HG02759 (cell line): ENCODE measurements at regions not wholly inside any gene's neighbourhood (a gene's known extent, or its start where the extent isn't known, plus 50 kb on each side); places are given as distances from the start of the nearest gene placed in this dataset.

Source experiments
- ATAC-seq: cut with Tn5 transposase; IDR thresholded peaks from one replicate; pipeline ENCODE4 v1.9.1; 2021; ENCODE audit warnings: mild to moderate bottlenecking, moderate library complexity; ENCODE audit not compliant: unreplicated experiment

DNA sequence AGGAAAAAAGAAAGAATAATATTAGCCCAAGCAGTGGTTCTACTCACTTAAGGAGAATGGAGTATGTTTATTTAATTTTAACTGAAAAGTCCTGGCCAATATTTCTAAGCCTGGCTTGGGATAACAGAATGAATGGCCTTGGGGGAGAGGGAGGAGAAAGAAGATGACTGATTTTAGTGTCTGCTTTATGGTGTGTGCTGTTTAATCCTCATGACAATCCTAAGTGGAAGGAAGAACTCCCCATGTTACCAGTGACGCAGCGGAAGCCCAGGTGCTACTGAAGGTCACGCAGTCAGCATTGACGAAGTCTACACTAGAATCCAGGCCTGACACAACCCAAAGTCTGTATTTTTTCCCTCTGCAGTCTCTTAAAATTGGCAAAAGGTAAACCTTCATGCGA lies 50.5 kb downstream of the PALM2AKAP2 start:
- ATAC-seq = no peak

DNA sequence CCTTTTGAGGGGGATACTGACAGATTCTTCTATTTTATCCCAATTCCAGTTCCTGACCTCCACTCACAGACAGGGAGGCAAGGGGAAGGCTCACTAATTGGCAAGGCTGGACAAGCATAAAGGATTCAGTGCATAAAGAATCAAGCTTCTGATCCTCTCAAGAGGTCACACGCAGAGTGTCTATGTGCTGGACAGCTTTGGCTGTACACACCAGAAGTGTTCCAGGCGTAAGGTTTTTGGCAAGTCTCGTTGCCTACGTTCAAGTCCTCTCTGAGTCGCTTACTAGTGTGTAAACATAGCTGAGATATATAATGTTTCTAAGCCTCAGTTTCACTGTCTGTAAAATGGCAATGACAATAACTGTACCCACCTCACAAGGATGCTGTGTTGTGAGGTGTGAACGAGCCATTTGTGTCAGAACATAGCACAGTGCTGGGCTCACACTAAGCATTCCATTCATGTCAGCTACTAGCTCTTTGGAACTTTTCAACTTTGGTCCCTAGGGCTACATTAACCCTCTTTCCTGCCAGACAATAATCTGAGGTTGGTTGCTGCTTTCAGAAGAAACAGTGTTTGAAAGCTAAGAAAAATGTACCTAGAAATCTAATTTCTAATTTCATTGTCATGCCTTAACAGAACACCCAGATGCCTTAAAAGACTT lies 52.1 kb downstream of the PALM2AKAP2 start:
- ATAC-seq = no peak

DNA sequence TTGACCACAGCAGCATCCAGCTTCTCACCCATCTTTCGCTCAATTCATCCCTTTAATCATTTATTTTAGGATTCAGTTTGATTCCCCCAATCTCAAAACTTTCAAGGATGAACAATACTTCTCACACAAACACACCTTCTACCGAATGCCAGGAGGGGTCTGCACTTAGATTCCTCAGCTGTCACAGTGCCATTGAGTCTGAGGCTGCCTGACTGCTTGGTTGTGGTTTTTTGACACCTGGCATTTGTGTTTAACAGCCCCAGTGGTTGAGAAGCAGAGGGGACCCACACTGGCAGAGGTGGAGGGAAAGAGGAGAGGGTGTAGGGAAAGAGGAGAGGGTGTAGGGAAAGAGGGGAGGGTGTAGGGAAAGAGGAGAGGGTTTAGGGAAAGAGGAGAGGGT lies 54.9 kb downstream of the PALM2AKAP2 start:
- no peak for ATAC-seq

DNA sequence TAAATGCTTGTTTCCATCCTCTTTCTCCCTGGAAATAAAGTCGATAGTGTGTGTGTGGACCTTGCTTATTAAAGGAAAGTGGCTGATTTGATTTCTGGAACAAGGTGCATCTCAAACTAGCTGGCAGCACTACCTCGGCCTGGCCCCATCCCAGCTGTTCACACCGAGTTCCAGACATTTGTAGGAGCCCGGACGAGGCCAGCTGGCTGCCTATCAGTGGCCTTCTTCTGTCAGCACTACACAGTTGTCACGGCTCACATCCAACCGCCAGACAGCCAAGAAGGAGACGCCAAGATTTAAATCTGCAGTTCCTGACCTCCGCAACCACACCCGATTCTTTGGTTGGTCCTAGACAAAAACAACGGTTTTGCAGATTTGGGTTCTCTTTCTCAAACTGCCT lies 63.6 kb downstream of the PALM2AKAP2 start:
- ATAC-seq = no peak

DNA sequence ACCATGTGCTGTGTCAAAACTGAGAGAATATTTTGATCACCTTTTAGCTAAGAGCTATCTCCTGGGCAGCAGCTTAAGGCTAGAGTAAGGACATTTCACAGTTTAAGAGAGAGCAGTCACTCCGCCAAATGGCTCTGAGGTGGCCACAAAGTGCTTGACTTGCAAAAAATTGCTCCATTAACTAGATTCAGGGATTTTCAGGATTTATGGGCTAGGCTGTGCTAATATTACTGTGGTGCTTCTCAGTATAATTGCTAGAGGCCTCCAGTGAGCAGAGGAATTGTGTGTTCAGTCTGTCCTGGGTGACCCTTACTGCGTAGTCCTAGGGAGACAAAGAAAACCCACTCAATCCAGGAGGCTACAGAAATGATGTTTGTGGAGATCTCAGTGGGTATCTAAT lies 65.2 kb downstream of the PALM2AKAP2 start:
- no peak for ATAC-seq

DNA sequence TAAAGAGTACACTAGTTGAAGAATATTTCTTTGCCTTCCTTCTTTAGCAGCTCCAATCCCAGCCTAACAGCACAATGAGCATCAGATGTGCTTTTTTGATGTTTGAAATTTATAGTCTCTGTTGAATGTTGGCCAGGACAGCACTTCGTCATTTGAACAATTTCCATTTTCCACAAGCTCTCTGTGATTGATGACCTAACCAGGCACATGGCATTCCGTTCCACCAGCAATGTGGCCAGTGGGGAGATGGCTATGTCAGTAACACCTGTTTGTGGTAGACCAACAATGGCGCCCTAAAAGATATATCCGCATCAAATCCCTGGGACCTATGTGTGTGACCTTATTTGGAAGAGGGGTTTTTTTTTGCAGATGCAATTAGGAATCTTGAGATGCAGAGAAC lies 66.8 kb downstream of the PALM2AKAP2 start:
- ATAC-seq = no peak

DNA sequence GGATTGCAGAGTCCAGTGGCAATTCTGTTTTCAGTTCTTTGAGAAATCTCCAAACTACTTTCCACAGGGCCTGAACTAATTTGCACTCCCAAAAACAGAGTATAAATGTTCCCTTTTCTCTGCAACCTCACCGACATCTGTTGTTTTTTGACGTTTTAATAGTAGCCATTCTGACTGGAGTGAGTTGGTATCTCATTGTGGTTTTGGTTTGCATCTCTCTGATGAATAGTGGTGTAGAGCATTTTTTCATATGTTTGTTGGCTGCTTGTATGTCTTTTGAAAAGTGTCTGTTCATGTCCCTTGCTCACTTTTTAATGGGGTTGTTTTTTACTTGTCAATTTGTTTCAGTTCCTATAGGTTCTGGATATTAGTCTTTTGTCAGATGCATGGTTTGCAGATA lies 72.6 kb downstream of the PALM2AKAP2 start:
- ATAC-seq = no peak

DNA sequence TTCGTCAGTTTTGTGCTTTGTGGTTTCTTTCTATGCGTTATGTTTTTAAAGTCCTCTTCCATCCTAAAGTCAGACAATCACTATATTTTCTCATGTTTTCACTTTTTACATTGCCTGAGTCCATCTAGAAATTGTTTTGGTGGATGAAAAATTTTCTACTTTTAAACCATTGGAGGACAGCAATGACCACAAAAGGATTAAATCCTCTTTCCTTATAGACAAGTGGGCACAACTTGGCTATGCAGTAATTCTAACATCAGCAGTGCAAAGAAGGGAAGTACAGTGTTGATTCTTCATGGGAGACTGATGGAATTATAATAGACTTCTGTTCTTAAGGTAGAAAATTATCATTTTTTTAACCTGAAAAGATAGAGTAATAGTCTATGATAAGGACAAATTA lies 75.5 kb downstream of the PALM2AKAP2 start:
- ATAC-seq = no peak

DNA sequence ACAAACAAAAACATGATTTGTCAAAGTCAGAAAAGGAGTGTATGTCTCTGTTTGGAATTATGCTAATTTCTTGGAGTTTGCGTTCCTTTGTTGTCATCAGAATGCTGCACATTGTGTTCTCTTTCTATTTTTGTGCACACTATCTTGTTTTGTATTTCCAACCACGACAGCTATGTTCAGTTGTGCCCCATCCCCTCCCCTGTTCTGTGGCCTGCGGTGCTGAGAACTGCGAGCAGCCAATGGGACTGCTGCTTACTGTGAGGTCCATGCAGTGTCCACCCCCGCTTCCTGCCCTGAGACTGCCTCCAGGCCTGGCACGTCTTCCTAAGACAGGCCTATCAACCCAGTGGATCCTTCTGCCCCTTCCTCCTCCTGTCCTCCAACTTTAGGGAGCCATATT lies 76.8 kb downstream of the PALM2AKAP2 start:
- ATAC-seq = no peak

DNA sequence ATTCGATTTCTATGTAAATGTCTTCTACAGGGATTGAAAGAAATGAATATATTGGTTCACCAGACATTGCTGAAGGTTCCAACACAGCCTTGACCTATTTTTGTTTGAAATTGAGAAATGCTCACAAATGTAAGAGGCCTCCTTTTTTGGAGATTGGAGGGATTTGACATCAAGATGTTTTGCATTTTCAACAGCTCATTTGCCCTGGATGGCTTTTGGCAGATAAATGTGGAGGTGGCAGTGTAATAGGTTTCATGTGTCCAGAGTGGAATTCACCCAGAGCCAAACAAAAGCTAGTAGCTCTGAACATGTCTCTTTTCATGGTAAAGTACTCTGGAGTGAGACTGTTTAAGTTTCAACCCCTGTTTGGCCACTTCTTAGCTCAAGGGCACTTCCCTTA lies 77.3 kb downstream of the PALM2AKAP2 start:
- ATAC-seq = no peak

DNA sequence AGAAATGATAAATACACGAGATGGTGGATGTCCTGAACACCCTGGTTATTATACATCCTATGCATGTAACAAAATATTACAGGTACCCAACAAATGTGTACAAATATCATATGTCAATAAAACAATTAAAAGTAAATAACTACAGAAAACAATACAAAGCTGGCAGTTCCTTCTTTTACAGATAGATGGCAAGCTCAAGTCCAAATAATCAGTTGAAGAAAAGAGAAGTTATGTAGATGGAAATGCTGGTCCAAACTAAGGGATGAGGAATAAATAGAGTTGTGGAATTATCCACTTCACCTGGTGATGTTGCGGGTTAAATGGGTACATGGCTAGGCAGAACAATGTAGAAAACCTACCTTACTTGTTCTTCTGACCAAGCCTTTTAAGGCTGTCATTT lies 79.4 kb downstream of the PALM2AKAP2 start:
- no peak for ATAC-seq

DNA sequence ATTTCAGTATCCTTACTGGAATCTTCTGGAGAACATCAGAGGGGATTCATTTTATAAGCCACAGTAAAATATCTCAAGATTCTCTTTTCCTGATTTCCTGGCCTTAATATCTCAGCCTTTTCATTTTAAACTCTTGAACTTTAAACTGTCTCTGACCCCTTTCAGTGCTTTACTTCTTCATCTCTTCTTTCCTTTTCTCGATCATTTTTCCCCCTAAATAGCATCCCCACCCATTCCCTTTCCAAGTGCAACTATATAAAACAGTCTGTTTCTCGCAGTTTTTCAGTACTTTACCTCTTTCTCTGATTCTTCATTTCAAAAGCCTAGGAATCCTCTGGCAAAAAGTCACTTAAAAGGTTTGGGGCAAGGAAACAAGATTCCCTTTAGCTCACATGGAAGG lies 80.5 kb downstream of the PALM2AKAP2 start:
- ATAC-seq = no peak

DNA sequence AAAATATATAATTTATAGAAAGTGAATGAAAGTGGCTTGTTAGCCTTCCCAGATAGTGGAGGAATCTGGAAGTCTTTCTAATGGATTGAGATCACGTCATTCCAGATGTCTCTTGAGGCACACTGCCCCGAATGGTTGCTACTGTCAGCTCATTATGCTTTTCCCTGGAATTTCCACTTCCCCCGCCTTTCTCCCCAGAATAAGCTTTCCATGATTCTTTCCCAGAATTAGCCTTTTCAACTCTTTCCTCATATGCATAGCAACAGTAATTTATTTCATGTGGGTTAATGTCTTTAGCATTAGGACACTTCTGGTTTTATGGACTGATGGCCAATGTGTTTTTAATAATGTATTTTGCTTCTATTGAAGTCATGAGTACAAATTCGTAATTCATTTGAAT lies 81.5 kb downstream of the PALM2AKAP2 start:
- no peak for ATAC-seq

DNA sequence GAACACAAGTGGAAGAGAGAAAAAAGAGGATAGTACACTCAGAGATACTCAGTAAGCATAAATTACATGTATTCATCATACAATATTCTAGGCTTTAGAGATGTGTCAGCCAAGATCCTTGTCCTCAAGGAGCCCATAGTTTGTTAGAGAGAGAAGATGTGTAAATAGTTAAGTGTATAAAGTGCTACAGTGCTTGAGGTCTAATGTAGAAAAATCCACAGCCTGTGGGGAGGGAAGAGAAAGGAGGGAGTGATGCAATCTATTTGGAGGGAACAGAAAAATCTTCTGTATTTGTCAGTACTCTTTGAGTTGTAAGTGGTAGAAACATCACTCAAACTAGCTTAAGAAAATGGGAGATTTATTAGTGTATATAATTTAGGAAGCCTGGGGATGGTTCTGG lies 81.9 kb downstream of the PALM2AKAP2 start:
- ATAC-seq = no peak

DNA sequence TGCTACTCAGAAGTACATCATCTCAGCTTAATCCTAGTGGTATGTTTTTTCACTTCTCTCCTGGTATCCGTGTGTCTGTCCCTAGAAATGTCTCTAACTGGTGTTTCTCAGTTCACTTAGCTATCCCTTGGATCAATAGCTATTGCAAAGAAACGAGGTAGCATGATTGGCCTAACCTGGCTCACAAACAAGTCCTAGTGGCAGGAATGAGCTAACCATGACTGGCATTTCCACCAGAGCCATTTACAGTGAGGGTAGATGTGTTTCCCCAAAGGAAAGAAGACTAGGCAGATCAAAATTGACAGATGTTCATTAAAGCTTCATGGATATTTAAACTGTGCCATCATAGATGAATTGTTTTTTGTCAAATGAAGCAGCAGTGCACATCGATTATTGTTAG lies 82.5 kb downstream of the PALM2AKAP2 start:
- ATAC-seq = no peak

DNA sequence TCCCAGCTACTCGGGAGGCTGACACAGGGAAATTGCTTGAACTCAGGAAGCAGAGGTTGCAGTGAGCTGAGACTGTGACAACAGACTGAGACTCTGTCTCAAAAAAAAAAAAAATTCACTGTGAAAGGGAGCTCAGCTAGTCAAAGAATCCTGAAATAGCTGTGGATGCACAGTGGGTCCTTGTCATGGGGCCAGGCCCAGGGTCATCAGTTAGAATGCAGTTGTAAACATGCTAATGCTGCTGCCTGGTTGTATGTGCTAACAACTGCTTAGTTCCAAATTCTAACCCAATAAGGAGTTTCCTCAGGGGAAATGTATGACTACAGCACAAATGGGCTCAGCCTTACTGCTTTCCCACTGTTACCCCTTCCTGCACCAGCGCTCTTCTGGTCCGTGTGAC lies 84.0 kb downstream of the PALM2AKAP2 start:
- no peak for ATAC-seq

DNA sequence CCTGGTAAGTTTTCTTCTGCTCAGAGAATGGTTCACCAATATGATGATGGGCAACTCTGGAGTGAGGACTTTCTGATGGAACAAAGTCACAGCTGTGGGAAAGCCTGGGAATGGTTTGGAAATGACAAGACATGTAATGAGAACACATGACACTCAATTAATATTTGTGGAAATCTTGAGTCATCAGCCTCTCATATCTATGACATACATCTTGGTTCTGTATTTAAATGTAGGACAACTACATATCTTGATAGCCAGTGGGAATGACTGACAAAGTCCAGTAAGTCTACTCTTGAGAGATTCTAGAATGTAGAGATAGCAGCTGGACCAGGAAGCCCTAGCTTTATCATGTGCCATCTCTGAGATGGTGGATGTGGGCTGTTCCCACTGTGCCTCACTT lies 85.5 kb downstream of the PALM2AKAP2 start:
- ATAC-seq = no peak

DNA sequence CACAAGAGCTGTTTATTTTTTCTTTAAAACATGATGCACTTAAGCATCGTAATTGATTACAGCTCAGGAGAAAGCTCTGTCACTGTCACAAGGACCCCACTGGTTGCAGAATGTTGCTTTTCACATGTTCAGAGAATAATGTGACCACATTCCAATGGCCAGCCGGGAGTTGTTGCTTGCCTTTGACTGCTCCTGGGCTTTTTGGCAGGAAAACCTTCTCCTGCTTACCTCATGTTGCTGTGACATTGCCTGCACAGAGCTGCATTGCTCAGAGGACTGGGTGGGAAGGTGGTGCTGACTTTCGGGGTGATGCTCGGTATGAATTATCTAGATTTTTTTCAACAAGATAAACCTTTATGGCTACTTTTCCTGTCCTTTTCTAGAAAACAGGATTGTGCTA lies 88.2 kb downstream of the PALM2AKAP2 start:
- ATAC-seq = no peak

DNA sequence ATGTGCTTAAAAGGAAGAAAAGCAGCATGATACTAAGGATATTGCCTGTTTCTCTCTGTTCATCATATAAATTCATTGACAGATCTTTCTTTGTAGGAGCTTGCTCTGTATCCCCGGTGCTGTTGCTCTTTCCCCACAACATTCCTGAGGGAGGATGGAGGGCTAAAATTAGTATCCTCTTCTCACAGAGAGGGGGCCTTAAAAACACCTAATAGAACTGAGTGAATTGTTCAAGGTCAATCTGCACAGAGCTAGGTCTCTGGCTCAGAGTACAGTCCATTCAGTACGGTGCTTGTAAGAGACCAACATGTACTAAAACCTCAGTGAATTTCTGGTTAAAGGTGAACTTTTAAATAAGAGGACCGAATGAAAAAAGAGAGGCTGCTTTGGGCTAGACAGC lies 88.7 kb downstream of the PALM2AKAP2 start:
- ATAC-seq = no peak

DNA sequence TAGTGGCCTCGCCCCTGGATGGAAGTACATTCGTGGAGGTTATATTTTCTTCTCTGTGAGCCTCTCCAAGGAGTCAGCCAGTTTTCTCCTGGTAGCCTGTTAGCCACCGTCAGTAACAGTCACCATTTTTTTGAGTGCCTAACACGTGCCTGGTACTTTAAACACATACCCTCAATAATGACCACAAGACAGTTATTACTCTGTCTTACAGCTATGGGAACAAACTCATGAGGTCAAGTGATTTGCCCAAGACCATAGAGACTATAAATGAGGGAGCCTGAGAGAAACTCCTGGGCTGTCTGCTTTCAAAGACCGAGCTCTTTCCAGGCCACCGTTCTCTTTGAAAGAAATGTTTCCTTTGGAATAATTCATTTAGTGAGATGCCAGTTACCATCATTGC lies 90.4 kb downstream of the PALM2AKAP2 start:
- ATAC-seq = no peak

DNA sequence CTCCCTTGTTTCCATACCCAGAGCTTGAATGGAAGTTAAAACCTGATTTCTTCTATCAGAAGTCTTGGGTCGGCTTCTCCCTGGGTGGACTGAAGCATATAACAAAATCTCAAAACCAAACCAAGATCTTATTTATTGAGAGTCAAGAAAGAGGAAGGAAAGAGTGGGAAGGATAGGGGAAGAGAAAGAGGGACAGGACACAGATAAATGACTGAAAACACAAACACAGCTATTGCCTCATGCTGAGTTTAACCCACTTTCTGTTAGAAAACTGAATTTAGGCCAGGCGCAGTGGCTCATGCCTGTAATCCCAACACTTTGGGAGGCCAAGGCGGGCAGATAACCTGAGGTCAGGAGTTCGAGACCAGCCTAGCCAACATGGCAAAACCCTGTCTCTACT lies 92.9 kb downstream of the PALM2AKAP2 start:
- no peak for ATAC-seq

DNA sequence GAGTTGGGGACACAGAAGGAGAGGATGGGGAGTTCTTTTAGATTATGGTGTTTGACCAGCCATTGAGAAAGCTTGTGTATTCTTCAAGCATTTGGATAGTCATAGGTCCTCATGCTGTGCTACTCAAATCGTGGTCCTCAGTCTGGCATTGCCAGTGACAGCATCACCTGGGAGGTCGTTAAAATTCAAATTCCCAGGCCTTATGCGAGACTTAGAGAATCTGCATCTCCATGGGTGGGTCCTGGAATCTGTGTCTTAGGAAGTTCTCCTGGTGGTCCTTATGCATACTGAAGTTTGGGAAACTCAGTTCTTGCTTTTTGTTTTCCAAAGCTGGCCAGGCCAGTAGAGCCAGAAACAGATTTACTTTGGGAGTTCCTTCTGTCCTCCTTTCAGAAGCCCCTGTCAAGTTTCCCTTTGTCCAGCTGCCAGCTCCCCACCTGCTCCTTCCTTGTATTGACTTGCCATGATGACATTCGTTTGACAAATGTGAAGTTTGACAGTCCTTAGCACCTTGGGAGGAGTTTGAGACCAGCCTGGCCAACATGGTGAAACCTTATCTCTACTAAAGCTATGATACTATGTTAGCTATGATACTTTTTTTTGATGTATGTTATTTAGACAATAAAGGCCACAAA lies 95.6 kb downstream of the PALM2AKAP2 start:
- no peak for ATAC-seq
